ENCODE measurements at regions not wholly inside any gene's neighbourhood (a gene's known extent, or its start where the extent isn't known, plus 50 kb on each side); places are given as distances from the start of the nearest gene placed in this dataset.

DNA sequence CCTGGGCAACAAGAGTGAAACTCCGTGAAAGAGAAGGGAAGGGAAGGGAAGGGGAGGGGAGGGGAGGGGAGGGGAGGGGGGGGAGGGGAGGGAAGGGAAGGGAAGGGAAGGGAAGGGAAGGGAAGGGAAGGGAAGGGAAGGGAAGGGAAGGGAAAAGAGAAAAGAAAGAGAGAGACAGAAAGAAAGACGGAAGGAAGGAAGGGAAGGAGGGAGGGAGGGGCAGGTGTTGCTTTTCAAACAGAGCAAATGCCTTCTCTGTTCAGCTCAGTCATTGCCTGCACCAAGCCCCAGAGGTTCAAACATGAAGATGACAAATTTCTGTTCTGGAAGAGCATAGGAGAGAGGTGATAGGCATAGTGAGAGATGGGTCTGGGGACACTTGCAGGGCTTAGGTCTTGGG, 330.0 kb downstream of the DRD1 start:
- no peak for DNase-seq (ENCODE audit: low read depth, low spot score)

DNA sequence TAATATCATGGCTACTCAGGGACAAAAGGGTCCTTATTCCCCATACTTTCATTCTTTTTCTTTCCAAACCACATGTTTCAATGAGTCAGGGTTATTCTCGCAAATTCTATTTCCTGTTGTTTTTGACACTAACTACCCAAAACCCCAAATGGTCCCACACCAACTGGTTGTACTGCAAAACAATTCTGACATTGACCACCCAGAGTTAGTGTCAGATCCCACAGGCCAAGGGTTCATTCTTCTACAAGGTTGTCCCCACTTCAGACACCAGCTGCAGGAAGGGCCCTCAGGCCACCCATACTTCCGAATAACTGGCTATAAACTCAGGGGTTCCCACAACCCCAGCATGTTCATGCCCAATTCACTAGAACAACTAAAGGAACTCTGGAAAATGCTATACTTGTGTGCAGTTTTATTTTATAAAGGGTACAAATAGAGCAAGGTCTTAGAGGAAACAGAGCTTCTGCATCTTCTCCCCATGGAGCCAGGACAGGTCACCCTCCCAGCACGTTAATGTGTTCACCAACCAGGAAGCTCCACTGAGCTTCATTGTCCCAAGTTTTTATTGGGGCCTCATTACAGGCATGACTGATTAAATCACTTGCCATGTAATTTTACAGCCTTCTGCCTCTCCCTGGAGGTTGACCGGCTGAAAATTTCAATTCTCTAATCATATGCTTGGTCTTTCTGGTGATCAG, 334.8 kb downstream of the DRD1 start:
- no peak for DNase-seq (ENCODE audit: low read depth, low spot score)

DNA sequence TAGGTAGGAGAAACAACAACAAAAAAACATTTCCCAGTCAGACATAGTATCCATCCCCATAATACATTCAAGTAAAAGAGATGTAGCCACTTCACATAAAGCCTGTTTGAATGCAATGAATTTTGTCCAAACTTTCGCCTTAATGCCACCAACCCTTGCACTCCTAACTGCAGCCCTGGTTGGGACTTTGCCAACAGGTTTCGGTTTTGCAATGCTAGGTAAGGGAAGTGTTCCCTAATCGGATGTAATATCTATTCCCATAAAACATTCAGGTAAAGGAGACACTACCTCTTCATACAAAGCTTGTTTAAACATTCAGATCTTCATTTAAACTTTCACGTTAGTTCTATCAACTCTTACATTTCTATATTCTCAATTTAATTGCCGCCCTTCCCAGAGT, 336.1 kb downstream of the DRD1 start:
- DNase-seq (ENCODE audit: low read depth, low spot score) = no peak

DNA sequence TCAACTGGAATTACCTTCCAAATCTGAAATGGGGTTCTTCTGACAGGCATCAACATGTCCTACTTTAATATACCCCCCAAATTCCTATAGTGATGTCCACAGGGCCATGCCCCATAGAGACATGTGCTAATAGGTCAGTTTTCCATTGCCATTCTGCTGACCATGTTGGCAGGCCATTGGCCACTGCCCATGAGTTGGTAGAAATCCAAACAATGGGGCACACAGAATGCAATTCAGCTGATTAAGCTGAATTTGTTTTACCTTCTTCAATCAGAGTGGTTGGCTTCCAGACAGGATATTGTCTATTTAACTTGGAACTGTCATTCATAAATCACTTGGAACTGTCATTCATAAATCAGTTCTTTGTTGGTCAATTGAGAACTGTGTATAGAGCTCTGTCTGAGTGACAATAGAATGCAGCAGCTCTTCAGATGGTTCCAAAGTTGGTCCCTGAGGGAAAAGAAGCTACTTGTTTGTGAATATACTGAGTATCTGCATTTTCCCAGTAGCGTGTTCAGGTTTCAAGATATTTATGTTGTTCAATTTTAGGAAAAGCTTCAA, 336.9 kb downstream of the DRD1 start:
- DNase-seq (ENCODE audit: low read depth, low spot score) = no peak

DNA sequence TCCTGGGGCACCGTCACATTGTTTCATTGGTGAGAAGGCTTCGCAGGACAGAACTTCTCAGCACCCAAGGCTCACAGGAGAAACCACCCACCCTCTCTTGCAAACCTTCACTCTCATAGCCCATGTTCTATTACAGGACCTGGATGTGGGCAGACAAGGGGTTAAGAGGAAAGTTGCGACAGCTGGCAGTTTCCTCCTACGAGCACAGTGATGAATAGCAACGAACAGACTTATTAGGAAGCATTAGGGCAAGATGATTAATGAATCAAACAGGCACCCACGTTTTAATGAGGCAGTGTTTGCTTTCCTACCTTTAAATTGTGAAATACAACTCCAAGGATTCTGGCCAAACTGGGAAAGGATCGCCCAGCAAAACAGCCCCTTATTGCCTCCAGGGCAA, 339.3 kb downstream of the DRD1 start:
- DNase-seq (ENCODE audit: low read depth, low spot score) = no peak

DNA sequence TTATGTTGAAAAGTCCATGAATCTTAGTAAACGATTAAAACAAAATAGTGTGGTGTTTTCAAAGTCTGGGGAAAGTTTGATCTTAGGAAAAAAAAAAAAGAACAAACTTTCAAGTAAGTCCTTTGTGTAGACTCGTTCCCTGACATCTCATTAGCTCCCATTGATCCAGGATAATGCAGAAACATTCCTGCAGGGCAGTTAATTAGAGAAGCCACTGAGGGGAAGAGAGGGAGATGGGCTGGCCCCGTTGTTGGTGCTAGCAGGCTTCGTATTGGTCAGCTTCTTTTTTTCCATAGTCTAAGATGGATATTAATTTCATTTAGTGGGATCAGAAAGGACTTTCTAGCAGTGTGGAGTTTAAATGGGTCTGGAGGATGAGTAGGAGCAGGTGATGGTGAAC, 340.2 kb downstream of the DRD1 start:
- no peak for DNase-seq (ENCODE audit: low read depth, low spot score)

DNA sequence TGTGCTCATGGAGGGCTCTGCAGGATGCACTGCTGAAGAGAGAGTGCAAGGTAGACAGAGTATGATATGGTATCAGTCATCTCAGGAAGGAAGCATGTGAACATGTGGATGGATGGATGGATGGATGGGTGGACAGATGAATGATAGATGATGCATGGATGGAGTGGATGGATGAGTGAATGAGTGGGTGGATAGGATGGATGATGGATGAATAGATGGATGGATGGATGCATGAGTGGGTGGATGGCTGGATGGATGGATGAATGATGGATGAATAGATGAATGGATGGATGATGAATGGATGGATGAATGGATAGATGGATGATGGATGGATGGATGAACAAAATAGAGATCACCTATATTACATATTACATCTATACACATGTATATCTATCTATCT, 341.3 kb downstream of the DRD1 start:
- no peak for DNase-seq (ENCODE audit: low read depth, low spot score)

DNA sequence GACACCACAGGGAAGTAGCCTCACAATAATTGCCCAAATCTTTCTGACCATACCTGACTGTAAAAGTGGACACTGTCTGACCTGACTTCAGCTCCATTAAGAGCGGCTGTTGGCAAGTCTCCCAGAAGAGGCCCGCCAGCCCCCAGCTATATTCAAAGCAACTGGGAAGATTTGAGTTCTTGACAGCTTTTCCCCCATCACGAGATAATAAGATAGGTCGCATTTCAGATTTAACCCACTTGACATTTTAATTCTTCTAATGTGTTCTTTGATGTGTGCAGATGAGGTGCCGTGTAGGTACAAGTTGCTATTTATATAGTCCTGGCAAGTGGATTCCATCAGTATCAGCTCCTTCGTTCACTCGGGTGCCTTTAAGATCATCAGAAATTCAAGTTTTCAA, 345.7 kb downstream of the DRD1 start:
- DNase-seq (ENCODE audit: low read depth, low spot score) = no peak

DNA sequence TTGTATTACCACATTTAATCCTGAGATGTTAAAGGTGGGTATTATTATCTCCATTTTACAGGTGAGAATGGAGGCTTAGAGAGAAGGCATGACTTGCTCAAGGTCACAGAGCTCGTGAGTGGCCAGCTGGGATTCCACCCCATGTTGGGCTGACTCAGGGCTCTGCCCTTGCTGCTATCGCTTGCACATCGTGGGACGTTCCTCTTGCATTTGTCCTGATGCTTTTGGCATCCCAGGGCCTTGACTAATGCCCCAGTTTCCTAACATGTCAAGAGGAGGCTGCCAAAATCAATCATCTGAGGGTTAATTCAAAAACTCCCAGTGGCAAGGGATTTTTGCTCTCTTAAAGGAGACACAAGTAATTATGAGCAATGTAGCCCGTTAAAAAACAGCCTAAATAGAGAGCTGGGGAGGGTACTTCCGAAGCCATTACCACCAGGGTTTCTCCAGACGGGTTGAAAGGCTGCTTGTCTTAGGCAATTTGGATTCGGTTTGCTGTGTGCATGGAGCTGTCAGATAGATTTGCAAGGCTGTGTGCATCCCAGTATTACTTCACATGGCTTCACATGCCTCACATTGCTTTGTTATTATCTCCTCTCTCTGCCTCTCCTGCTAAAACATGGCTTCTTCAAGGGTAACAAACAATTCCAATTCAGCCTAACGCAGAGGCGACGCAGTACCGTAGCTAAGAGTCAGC, 347.4 kb downstream of the DRD1 start:
- DNase-seq (ENCODE audit: low read depth, low spot score) = no peak

DNA sequence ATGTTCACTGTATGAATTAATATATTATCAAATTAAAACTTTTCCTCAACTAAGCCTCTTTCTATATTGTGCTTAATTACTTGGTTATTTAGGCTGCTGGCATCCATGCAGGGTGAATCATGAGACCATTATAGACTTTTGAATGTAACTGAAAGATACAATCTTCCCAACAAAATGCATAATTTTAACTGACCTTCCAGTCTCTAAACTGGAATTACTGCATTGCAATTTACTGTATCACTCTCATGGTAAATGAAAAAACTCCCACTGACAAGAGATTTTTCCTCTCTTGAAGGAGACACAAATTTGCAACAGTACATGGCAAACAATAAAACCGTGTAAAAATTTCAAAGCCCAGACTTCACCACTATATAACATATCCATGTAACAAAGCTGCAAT, 349.5 kb downstream of the DRD1 start:
- no peak for DNase-seq (ENCODE audit: low read depth, low spot score)

DNA sequence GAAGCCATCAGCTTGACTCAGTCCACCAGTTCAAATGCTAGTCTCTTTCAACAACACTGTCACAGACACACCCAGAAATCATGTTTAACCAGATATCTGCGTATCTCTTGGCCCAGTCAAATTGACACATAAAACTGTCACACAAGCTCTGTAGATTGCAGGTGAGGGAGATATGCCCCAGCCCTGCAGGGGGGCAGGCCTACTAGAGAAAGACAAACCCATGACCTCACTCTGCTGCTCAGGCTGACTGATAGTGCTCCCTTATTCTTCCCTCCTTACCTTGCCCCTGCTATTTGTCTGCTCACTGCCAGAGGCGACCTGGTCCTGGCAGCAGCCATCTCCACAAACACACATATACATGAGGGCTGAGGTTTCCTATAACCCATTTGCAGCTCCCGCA, 351.3 kb downstream of the DRD1 start:
- DNase-seq (ENCODE audit: low read depth, low spot score) = no peak

DNA sequence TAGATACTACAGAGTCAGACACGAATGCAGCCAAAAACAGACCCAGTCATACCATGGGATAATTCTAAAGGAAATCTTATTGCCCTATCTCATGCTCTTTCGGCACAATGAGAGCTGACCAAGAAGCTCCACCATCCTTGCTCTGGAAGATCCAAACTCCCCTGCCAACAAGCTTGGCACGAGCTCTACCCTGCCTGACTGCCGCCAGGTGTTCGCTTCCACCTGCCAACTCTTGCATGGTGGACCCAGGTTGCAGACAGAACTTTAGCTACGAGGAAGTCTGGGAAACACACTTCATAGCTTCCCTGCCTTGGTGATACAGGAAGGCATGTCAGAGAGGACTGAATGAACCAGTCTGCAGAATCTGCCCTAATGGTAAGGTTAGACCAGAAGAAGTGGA, 355.0 kb downstream of the DRD1 start:
- DNase-seq (ENCODE audit: low read depth, low spot score) = no peak

DNA sequence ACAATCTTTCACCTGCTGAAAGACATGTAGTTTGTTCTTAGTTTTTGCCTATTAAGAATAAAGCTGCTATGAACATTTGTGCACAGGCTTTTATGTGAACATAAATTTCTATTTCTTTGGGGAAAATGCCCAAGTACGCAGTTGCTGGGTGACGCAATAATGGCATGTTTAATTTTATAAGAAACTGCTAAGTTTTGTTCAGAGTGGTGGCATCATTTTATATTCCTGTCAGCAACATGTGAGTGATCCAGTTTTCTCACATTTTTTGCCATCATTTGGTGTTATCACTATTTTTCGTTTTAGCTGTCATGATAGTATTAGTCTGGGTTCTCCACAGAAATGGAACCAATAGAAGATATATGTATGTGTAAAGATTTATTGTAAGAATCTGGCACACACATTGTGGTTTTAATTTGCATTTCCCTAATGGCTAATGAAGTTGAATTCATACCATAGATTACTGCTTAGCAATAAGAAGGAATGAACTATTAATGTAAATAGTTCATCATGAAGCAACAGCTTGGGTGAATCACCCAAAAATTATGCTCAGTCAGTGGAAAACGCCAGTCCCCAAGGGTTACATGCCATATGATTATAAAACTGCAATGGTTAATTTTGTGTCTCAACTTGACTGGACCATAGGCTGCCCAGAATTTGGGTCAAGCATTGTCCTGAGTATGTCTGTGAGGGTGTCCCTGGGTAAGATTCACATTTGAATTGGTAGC, 358.6 kb downstream of the MSX2 start:
- no peak for DNase-seq (ENCODE audit: low read depth, low spot score)

DNA sequence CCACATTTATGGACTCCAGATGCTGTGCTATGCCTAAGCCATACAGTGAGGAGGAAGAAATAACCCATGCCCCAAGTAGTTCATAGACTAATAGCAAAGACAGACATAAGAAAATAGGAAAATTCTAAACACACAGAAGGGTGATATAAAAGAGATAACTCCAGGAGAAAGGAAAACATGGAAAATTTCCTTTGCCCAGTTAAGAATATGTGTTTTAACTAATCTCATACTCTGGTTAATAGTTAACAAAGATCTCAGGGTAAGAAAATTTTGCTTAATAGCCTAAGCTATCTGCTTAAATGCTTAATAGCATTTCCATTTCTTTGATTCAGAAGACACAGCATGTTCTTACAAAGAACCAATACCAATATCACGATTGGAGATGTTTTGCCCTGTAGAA, 358.0 kb downstream of the MSX2 start:
- DNase-seq (ENCODE audit: low read depth, low spot score) = no peak

DNA sequence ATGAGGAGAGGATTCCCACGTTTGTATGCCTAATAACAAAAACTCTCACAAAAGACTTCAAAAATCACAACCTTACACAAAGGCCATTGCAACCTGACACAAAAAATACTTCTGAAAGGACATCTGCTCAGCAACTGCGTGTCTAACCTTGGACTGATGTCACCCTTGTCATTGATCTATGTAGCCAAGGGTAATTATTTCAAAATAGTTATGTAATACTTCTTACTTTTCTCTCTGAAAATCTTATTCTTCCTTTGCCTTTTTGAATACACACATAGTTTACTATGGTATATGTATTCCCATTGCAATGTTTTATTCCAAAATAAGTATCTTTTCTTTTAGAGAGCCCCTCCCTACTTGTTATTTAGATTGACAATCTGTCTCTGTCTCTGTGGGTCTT, 355.3 kb downstream of the MSX2 start:
- DNase-seq (ENCODE audit: low read depth, low spot score) = no peak

DNA sequence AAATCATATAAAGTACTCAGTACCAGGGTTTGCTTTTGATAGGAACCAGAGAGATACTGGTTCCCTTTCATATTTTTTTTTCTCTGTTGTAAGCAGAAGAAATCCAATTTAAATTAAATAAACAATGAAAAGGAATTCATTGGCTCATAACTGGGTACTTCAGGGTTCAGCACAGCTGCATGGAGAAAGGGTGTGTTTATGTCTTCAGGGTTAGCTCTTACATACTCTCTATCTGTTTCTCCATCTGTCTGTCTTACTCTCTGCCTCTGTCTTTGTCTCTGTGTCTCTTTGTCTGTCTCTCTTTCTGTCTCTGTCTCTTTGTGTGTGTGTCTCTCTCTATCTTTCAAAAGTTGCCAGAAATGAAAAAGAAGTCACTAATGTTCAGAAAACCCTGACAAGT, 345.9 kb downstream of the MSX2 start:
- no peak for DNase-seq (ENCODE audit: low read depth, low spot score)

DNA sequence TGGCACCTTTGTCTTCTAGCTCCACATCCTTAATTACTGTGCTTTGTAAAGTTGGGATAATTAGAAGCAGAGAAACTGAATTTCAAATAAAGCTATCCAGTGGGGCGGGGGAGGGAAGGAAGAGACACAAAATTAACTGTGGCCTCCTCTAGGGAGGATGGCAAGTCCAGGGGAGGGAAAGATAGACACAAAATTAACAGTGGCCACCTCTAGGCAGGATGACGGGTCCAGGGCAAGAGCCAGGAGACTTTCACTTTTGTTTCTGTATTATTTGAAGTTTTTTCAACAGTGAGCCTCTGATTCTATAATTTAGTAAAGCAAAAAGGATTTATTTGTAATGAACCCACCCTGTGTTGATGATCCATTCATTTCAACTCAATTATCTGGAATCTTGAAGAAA, 335.9 kb downstream of the MSX2 start:
- DNase-seq (ENCODE audit: low read depth, low spot score) = no peak

DNA sequence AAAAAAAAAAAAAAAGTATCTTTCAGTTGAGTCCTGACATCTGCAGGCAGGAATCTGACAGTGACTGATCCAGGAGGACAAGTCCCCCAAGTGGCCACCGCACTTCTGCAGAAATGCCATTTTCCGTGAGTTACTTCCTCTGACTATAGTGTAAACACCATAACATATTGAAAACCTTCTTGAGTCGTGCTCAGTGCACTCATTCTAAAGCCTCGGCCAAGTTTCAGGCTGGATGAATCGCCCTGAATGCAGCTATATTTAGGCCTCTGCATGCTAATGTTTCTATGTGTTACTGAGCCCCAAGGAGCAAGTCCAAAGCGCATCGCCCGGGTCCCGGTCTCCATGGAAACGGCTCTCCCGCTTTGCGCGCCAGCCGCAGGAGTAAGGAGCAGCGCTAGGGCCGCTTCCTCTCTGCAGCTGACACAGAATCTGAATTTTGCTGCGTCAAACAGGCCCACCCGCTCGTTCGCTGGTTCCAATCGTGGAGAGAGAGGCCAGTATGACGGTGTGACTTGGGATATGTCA, 335.4 kb downstream of the MSX2 start:
- DNase-seq (ENCODE audit: low read depth, low spot score) = no peak

DNA sequence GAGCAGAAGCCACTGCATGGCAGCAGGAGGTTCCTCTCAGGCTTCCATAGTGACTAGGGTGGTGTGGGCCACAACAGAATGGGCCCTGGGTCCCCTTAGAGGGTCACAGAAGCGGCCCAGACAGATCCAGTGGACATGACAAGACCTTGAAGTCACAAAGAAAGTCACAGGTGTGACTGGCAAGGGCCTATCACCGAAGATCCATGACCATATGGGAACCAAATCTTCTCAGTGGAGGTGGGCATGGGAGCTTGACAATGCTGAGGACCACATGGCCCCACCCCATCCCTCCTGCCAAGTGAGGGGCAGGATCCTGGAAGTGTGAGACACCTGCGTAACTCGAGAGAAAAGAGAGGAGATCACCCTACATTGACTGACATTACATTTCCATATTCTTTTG, 332.4 kb downstream of the MSX2 start:
- DNase-seq (ENCODE audit: low read depth, low spot score) = no peak

DNA sequence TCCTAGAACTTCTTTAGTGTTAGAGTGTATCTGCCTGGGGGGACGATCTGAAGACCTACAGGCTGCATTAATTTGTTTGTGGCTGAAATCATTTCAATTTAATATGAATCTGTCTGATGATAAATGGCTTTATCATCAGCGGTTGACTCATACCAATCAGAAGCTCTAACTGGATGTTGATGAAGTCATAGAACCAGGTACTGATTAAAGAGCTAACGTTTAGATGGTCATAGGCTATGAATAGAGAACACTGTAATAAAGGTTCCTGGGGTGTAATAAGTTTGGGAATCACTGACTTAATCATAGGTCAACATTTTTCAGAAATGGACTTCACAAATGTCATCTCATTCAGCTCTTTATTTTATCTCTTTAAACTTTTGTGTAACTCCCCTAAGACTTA, 329.9 kb downstream of the MSX2 start:
- DNase-seq (ENCODE audit: low read depth, low spot score) = no peak

DNA sequence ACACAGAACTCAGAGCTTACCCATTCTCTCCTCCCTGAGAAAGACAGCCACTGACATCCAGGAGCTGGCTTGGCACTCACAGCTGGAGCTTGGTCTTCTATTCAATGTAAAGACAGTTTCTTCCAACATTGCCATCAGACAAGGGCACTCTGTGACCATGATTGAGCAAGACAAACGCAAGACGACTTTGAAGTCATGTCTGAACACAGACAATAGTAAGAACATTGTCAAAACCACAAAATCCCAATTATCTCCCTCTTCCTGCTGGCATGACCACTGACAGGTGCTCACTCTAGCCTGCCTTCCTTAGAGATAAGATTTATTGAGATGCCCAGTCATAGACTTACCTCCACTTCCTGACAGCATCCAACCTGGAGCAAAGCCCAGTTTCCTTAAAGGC, 328.0 kb downstream of the MSX2 start:
- no peak for DNase-seq (ENCODE audit: low read depth, low spot score)

DNA sequence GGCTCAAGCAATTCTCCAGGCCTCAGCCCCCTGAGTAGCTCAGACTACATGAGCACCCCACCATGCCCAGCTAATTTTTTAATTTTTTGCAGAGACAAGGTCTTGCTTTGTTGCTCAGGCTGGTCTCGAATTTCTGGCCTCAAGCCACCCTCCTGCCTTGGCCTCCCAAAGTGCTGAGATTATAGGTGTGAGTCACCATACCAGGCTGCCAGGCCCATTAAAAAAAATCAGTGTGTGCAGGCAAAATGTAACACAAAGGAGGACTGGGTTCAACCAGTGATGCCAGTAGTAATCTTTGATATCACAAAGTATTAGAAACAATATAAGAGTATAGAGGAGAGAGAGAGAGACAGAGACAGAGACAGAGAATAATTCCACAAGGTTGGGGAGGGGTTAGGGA, 322.7 kb downstream of the MSX2 start:
- no peak for DNase-seq (ENCODE audit: low read depth, low spot score)

DNA sequence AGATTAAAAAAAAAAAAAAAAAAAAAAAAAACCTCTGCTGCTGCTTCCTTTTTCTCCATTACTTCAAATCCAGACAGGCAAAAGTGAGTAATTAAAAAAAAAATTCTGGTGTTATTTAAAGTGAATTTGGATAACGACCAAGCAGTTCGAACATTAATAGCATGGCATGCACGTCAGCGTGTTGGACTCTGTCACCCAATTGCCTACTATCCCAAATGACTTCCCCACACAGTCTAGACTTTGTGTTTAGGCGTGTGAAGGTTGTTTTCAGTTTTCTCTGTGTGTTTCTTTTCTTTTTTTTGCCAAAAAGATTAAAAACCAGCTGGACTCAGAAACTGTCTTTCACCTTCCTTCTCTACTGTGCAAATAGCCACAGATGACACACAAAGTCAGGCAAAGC, 321.4 kb downstream of the MSX2 start:
- no peak for DNase-seq (ENCODE audit: low read depth, low spot score)

All from activated CD4-positive, CD25-positive, alpha-beta regulatory T cell treated with anti-CD3 and anti-CD28 coated beads, Interleukin-2, amount 50 U/mL, for 16 hours (primary cell).